ENCODE measurements at regions not wholly inside any gene's neighbourhood (a gene's known extent, or its start where the extent isn't known, plus 50 kb on each side); places are given as distances from the start of the nearest gene placed in this dataset.

DNA sequence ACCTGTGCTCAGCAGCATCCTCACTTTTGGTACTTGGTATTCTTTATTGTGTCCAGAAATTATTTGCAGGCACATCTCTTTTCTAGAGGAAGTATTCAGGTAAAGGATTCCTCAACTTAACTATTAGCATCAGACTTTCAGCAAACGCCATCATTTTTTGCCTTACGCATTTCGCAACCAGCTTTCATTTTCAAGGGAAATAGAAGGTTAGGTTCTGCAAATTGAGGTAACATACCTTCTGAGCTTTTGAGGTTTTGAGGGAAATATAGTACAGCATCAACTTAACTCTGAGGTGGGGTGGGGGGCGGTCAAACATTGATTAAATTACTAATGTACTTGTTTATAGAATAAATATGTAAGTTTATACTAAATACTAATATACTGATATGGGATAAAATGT is 243.6 kb upstream of the RIMS1 start:
- TF ChIP-seq YY1 (IDR thresholded peaks at IDR 0.05; ENCODE audit: extremely low read depth, insufficient replicate concordance, low read depth, low read length) (no peak), EZH2 (IDR thresholded peaks at IDR 0.05) (no peak), ZNF274 (IDR thresholded peaks at IDR 0.05; ENCODE audit: low read depth, low read length) (no peak), JUND (IDR thresholded peaks at IDR 0.05) (no peak), POLR2AphosphoS5 (IDR thresholded peaks at IDR 0.05; ENCODE audit: low read depth, low read length) (no peak), EGR1 (IDR thresholded peaks at IDR 0.05; ENCODE audit: low read depth) (no peak), POLR2A (IDR thresholded peaks at IDR 0.05; ENCODE audit: borderline replicate concordance, extremely low read depth, insufficient read depth, insufficient read length) (no peak), SRF (IDR thresholded peaks at IDR 0.05; ENCODE audit: low read depth) (no peak)
- TF ChIP-seq, protein P1, sequence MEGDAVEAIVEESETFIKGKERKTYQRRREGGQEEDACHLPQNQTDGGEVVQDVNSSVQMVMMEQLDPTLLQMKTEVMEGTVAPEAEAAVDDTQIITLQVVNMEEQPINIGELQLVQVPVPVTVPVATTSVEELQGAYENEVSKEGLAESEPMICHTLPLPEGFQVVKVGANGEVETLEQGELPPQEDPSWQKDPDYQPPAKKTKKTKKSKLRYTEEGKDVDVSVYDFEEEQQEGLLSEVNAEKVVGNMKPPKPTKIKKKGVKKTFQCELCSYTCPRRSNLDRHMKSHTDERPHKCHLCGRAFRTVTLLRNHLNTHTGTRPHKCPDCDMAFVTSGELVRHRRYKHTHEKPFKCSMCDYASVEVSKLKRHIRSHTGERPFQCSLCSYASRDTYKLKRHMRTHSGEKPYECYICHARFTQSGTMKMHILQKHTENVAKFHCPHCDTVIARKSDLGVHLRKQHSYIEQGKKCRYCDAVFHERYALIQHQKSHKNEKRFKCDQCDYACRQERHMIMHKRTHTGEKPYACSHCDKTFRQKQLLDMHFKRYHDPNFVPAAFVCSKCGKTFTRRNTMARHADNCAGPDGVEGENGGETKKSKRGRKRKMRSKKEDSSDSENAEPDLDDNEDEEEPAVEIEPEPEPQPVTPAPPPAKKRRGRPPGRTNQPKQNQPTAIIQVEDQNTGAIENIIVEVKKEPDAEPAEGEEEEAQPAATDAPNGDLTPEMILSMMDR (IDR thresholded peaks at IDR 0.05 in 2 of 3, conservative IDR thresholded peaks at IDR 0.05 in 1 of 3; ENCODE audit: borderline replicate concordance in 1 of 3, insufficient read depth in 1 of 3, low read depth in 2 of 3, low read length in 2 of 3): no peak
- TF ChIP-seq, protein P2, sequence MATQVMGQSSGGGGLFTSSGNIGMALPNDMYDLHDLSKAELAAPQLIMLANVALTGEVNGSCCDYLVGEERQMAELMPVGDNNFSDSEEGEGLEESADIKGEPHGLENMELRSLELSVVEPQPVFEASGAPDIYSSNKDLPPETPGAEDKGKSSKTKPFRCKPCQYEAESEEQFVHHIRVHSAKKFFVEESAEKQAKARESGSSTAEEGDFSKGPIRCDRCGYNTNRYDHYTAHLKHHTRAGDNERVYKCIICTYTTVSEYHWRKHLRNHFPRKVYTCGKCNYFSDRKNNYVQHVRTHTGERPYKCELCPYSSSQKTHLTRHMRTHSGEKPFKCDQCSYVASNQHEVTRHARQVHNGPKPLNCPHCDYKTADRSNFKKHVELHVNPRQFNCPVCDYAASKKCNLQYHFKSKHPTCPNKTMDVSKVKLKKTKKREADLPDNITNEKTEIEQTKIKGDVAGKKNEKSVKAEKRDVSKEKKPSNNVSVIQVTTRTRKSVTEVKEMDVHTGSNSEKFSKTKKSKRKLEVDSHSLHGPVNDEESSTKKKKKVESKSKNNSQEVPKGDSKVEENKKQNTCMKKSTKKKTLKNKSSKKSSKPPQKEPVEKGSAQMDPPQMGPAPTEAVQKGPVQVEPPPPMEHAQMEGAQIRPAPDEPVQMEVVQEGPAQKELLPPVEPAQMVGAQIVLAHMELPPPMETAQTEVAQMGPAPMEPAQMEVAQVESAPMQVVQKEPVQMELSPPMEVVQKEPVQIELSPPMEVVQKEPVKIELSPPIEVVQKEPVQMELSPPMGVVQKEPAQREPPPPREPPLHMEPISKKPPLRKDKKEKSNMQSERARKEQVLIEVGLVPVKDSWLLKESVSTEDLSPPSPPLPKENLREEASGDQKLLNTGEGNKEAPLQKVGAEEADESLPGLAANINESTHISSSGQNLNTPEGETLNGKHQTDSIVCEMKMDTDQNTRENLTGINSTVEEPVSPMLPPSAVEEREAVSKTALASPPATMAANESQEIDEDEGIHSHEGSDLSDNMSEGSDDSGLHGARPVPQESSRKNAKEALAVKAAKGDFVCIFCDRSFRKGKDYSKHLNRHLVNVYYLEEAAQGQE (IDR thresholded peaks at IDR 0.05; ENCODE audit: low read depth): no peak

Data from HCT116 (cell line).